H1 (cell line): ENCODE measurements at regions not wholly inside any gene's neighbourhood (a gene's known extent, or its start where the extent isn't known, plus 50 kb on each side); places are given as distances from the start of the nearest gene placed in this dataset.

ENCODE experiments used
- ATF3 ChIP-seq: IDR thresholded peaks from 2 replicates; pipeline ENCODE4 v1.6.1; 2011; ENCODE audit warnings: low read depth, mild to moderate bottlenecking, low read length; ENCODE audit not compliant: insufficient read depth
- CBX5 ChIP-seq: fragments of 300-800, 300-1000 bp; sonication (generic); IDR thresholded peaks from 2 replicates; pipeline ENCODE4 v1.7.1; 2016; ENCODE audit warnings: antibody characterized with exemption, low read length, low read depth
- EP300 ChIP-seq, 2 experiments: IDR thresholded peaks; 1 replicate in 1 of 2; 2 replicates in 1 of 2; pipeline ENCODE4 v1.6.1; 2011 to 2012; ENCODE audit warnings: low read depth in 2 of 2, low read length in 2 of 2, mild to moderate bottlenecking in 2 of 2, borderline replicate concordance in 1 of 2, inconsistent platforms in 1 of 2, moderate library complexity in 1 of 2
- HDAC2 ChIP-seq, 2 experiments: fragments of 300-600 bp in 1 of 2; sonication (generic) in 1 of 2; IDR thresholded peaks; 2 replicates each; pipeline ENCODE4 v1.6.1; 2011 to 2012; ENCODE audit warnings: low read depth in 2 of 2, low read length in 2 of 2, mild to moderate bottlenecking in 2 of 2, moderate library complexity in 2 of 2, borderline replicate concordance in 1 of 2, inconsistent platforms in 1 of 2
- JUN ChIP-seq: IDR thresholded peaks from 2 replicates; pipeline ENCODE4 v1.6.1; 2011; ENCODE audit warnings: low read depth, mild to moderate bottlenecking, improper control_type of control experiment, low read length
- NRF1 ChIP-seq: IDR thresholded peaks from 2 replicates; pipeline ENCODE4 v1.6.1; 2011; ENCODE audit warnings: mild to moderate bottlenecking, low read depth, low read length, improper control_type of control experiment
- POLR2A ChIP-seq, 2 experiments: IDR thresholded peaks; 1 replicate in 1 of 2; 2 replicates in 1 of 2; pipeline ENCODE4 v1.6.1; 2011; ENCODE audit warnings: low read depth in 2 of 2, low read length in 2 of 2, mild to moderate bottlenecking in 2 of 2; ENCODE audit errors: control extremely low read depth in 1 of 2
- POLR2AphosphoS5 ChIP-seq: IDR thresholded peaks from 2 replicates; pipeline ENCODE4 v1.6.1; 2011; ENCODE audit warnings: low read depth, low read length
- SIN3A ChIP-seq, 2 experiments: IDR thresholded peaks in 1 of 2; conservative IDR thresholded peaks in 1 of 2; 2 replicates each; pipeline ENCODE4 v1.6.1; 2011 to 2012; ENCODE audit warnings: low read length in 2 of 2, improper control_type of control experiment in 1 of 2, low read depth in 1 of 2, mild to moderate bottlenecking in 1 of 2
- SP2 ChIP-seq: IDR thresholded peaks from 2 replicates; pipeline ENCODE4 v1.6.1; 2012; ENCODE audit warnings: mild to moderate bottlenecking, low read length, inconsistent platforms
- TAF1 ChIP-seq: IDR thresholded peaks from 2 replicates; pipeline ENCODE4 v1.6.1; 2011; ENCODE audit warnings: mild to moderate bottlenecking, low read depth, low read length
- ZNF274 ChIP-seq: IDR thresholded peaks from 2 replicates; pipeline ENCODE4 v1.7.0; 2012; ENCODE audit warnings: low read length, borderline replicate concordance; ENCODE audit errors: extremely low read depth
- TF ChIP-seq, protein P1 (sequence below), 3 experiments: IDR thresholded peaks; 1 replicate in 2 of 3; 2 replicates in 1 of 3; pipeline versions ENCODE4 v1.5.1 to v1.6.1; 2011; ENCODE audit warnings: low read length in 3 of 3, mild to moderate bottlenecking in 3 of 3, inconsistent platforms in 2 of 3, low read depth in 1 of 3, moderate library complexity in 1 of 3; ENCODE audit not compliant: insufficient read depth in 1 of 3; ENCODE audit errors: control extremely low read depth in 1 of 3

DNA sequence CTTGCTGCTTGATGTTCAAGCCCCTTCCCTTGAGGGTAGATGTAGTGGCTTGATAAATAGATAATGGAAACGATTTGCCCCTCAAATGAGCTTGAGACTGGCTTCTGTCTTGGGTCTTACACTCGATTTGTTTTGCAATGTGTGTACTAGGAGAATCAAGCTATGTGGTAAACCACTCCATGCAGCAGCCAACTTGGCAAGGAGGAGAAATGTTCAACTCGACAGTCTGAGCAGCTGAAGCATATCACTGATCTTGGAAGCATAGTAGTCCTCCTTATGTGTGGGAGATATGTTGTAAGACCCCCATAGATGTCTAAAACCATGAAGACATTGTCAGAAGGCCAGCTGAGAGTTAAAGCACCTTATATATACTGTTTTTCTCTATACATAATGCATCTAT, 125.3 kb downstream of the CCNG2 start:
- TF ChIP-seq, protein P1, sequence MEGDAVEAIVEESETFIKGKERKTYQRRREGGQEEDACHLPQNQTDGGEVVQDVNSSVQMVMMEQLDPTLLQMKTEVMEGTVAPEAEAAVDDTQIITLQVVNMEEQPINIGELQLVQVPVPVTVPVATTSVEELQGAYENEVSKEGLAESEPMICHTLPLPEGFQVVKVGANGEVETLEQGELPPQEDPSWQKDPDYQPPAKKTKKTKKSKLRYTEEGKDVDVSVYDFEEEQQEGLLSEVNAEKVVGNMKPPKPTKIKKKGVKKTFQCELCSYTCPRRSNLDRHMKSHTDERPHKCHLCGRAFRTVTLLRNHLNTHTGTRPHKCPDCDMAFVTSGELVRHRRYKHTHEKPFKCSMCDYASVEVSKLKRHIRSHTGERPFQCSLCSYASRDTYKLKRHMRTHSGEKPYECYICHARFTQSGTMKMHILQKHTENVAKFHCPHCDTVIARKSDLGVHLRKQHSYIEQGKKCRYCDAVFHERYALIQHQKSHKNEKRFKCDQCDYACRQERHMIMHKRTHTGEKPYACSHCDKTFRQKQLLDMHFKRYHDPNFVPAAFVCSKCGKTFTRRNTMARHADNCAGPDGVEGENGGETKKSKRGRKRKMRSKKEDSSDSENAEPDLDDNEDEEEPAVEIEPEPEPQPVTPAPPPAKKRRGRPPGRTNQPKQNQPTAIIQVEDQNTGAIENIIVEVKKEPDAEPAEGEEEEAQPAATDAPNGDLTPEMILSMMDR (IDR thresholded peaks at IDR 0.05; ENCODE audit: control extremely low read depth in 1 of 3, insufficient read depth in 1 of 3, low read depth in 1 of 3, low read length in 3 of 3) = no peak
- no peak for TF ChIP-seq POLR2A (IDR thresholded peaks at IDR 0.05; ENCODE audit: control extremely low read depth in 1 of 2, low read depth in 2 of 2, low read length in 2 of 2)
- TF ChIP-seq JUN = no peak
- TF ChIP-seq POLR2AphosphoS5 = no peak
- no peak for TF ChIP-seq CBX5
- no peak for TF ChIP-seq ATF3
- no peak for TF ChIP-seq TAF1
- TF ChIP-seq EP300 (IDR thresholded peaks at IDR 0.05; ENCODE audit: borderline replicate concordance in 1 of 2, low read depth in 2 of 2, low read length in 2 of 2) = no peak
- TF ChIP-seq HDAC2 (IDR thresholded peaks at IDR 0.05; ENCODE audit: borderline replicate concordance in 1 of 2, low read depth in 2 of 2, low read length in 2 of 2) = no peak
- no peak for TF ChIP-seq SIN3A (conservative IDR thresholded peaks at IDR 0.05 in 1 of 2, IDR thresholded peaks at IDR 0.05 in 1 of 2; ENCODE audit: low read depth in 1 of 2, low read length in 2 of 2)
- TF ChIP-seq ZNF274 = no peak
- no peak for TF ChIP-seq SP2
- no peak for TF ChIP-seq NRF1
